GM19351 (cell line): ENCODE measurements at regions not wholly inside any gene's neighbourhood (a gene's known extent, or its start where the extent isn't known, plus 50 kb on each side); places are given as distances from the start of the nearest gene placed in this dataset.

ENCODE experiments used
- ATAC-seq: cut with Tn5 transposase; IDR thresholded peaks from one replicate; pipeline ENCODE4 v1.9.1; 2021; ENCODE audit warnings: mild to moderate bottlenecking, moderate library complexity; ENCODE audit not compliant: unreplicated experiment

GRCh38 chr15:98382139-98382538 lies 266.2 kb upstream of the IGF1R start:
- no peak for ATAC-seq

DNA sequence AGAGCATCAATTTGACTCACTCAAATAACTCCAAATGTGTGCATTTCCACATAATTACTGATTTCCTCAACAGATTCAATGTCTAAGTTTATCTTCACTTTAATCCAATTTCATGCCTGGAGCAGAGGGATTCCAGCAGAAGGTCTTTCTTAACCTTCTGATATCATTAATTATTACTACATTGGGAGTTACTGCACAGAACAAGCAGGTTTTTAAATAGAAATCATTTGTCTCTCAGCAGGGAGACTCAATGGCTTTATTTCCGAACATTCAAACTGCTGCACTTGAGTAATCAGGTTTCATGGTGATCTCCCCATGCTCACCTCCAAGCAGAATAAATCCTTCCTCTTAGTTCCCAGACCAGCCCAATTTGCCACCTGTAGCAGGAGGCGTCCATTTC lies 264.8 kb upstream of the IGF1R start:
- no peak for ATAC-seq

GRCh38 chr15:98384328-98385029 lies 263.9 kb upstream of the IGF1R start:
- no peak for ATAC-seq

GRCh38 chr15:98385752-98386381 lies 262.5 kb upstream of the IGF1R start:
- ATAC-seq = no peak

GRCh38 chr15:98386561-98386960 lies 261.8 kb upstream of the IGF1R start:
- ATAC-seq = no peak

DNA sequence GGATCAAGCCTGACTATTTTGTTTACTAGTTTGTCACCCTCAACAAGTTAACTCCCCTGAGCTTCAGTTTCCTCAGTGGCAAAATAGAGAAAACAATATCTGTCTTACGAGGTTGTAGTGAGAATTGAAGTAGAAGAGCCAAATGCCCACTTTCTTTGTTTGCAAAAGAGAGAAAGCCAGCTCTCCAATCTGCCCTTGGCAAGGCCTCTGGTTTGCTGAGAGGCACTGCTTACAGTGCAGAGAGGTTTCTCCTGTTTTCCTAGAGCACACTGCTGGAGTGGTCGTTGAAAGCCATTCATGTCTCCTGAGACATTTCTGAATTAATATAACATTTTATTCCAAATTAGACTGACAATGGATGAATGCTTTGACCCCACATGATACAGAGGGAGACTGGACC lies 260.5 kb upstream of the IGF1R start:
- ATAC-seq = no peak

- ATAC-seq = no peak
Measured at GRCh38 chr15:98390946-98391530, 257.3 kb upstream of the IGF1R start.

- ATAC-seq = no peak
Measured at GRCh38 chr15:98391568-98391967, 256.8 kb upstream of the IGF1R start.

DNA sequence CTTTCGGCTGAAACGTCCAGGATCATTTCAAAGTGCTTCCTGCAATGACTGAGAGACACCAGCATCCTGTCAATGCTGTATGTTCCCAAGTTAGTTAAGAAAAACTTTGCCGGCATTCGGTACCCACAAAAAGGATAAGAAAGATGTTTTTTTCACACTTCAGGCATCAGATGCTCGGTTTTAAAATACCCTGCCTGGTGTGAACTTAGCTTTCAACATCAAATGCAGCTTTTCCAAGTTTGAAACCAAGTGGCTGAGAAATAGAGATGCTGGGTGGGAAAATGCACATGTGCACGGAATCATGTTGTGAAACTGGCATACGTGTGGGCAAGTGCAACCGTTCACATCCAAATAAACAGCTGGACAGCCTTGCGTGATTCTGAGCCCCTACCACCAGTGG lies 254.9 kb upstream of the IGF1R start:
- ATAC-seq = no peak

DNA sequence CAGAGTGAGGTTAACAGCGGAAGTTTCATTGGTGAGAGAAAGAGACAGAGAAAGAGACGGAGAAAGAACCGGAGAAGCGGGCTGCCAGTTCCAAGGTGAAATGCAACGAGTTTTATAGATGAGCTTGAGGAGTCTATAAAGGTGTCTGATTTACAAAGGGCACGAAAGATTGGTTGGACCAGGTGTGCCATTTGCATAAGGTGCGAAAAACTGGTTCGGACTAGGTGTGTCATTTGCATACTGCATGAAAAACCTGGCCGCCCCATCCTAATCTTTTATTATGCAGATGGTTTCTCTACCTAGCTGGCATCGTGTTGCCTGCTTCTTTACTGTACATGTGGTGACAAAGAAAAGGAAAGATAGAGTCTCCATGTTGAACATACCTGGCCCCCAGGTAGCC lies 253.8 kb upstream of the IGF1R start:
- ATAC-seq = no peak

DNA sequence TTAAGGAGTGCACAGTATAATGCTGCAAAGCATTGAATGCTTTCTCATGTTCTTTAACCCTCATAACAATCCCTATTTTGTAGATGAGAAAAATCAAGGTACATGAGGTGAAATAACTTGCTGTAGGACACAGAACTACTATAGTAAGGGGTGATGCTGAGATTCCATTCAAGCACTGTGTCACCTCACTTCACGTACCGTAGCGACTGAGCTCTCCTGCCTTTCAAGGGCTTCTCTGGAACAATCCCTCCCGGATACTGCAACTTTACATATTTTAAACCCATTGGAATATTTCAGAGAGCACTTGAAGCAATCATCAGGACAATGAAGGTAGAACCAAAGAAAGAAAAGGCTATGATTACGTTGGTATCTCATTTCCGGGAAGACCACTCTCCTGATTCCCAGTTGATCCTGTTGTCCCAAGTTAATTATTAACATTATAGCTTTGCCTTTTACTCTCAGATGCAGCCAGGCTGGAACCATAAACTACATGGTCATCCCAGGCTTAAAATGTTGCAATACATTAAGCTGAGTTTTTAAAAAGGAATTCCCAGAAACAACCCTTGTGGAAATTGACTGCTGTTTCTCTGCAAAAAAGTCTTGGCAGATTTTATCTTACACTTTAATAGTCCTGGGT lies 252.2 kb upstream of the IGF1R start:
- ATAC-seq = no peak

DNA sequence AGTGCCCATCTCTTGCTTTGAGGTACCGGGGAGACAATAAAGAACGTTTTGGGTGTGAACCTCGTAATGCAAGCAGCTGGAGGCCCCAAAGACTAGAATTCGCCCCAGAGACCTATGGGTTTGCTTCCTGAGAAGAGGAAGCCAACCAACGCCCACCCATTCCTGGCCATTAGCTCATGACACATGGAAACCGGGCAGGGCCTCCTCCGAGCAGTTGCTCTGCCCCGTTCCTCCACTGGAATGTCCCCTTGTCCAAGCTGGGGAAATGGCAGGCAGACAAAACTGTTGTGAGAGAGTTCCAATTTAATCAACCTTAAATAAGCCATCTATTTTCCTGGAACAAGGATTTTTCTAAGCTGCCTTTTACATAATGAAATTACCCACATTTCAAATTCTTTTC lies 250.9 kb upstream of the IGF1R start:
- no peak for ATAC-seq

DNA sequence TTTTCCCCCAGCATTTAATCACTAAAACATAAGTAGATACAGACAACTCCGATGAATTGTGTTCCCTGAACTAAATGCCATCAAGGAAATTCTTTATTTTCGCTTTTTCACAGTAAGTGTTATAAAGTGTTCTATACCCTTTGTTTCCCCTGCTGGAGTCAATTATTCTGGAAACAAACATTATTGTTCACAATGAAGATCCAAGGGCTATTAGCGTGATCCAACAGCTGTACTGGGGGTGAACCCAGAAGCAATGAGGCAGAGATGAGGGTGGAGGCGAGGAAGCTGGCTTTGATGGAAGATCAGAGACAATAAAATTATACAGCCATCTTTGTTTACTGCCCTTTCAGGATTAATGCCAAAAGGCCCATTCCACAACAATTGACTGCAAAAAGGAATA lies 250.3 kb upstream of the IGF1R start:
- ATAC-seq = no peak

DNA sequence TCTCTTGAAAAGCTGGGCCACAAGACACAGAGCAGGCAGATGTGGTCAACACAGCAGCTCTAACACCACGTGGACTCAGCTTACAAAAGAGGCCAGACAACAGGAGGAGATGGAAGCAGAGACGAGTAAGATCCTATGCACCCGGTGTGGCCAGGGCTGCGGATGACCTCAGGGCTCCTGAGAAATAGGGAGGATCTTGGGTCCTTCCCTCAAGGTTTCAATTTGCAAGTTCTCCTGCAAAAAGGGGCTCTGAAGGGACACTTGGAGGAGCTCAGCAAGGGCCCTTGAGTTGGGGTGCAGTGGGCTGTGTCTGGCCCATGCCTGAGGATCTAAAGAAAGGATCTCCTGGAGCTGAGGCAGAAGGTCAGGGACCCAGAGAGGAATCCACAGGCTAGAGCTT lies 249.5 kb upstream of the IGF1R start:
- no peak for ATAC-seq

DNA sequence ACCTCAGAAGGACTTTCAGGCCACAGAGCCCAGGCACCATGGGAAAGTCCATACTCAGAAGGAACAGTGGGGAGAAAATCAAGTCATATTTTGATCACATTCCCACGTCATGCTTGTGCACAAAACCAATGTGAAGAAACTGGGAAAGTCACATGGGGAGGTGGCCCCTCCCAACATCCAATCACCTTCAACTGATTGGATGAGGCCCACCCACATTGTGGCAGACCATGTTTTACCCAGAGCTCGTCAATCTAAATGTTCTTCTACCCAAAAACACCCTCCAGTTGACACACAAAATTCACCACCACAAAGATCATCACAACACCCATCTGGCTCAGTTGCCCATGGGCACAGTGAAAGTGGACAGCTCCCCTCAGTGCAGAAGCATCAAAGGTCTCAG lies 248.2 kb upstream of the IGF1R start:
- ATAC-seq = no peak

DNA sequence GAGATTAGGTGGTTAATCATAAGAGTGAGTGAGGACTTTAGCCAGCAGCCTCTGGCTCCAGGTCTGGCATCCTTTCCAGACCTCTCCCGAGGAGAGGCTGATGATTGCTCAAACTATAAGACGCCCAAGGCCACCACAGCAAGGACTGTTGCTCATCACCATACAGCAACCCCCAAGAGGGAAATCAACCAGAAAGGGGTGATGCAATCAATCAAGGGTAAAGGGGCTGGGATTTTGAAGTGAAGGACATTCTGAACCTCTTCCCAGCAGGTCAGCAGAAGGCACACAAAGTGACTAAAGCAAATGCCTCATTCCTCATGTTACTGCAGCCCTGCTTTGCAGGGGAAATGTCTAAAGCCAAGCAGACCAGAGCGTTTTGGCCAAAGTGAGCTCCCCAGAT lies 247.3 kb upstream of the IGF1R start:
- no peak for ATAC-seq

GRCh38 chr15:98402486-98402885 lies 245.9 kb upstream of the IGF1R start:
- no peak for ATAC-seq

DNA sequence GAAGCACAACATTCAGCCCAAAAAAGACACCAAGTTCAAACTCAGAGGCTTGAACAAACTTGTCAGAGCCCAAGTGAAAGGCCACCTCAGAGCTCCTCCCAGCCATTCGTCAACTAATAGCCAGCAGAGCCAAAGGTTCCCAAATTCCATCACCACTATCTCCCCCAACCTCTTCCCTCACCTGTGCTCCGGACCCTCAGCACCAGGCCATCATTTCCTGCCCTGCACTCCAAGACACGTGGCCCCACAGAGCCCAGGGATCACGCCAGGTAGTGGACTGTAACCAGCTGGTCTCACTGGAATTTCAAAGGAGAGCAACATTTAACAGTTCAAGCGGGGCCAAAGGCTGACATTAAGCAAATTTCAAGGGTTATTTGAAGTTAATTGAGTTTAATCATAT lies 245.2 kb upstream of the IGF1R start:
- ATAC-seq = no peak

DNA sequence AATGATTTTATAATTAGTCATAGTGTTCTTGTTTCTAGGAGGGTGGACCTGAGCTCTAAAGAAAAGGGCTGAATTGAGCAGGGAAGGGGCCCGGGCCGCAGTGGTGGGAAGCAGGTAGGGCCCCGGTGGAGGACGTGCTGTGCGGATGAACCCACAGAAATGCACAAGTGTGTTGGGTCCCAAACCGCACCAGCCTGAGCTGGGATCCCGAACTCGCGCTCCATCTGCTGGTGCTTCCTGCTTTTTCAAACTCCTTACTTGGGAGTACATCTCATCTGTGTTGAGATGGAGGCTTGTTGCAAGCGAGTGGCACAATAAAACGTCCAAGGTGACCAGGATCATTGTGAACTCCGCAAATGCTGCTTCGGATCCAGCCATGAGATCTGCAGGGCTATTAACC lies 244.8 kb upstream of the IGF1R start:
- ATAC-seq = no peak

- peak; percentile 67 for ATAC-seq
Measured at GRCh38 chr15:98405013-98405412, 243.3 kb upstream of the IGF1R start.

DNA sequence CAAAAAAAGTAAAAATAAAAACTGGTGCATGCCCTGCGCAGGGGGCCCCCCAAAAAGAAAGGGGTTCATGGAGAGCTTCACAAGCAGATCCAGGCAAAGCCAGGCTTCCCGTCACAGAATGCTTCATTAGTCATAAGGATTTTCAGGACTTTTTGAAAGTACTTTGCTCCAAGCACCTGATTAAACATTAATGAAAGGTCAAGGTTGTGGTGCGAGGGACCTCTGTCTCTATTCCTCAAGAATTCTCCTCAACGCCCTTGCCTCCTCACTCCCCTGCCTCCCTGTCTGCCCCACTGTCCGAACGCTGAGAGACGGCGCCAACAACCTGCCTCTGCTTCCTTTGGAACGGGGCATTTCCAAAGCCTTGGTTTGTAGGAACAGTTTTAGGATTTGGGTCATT lies 240.1 kb upstream of the IGF1R start:
- ATAC-seq = no peak

DNA sequence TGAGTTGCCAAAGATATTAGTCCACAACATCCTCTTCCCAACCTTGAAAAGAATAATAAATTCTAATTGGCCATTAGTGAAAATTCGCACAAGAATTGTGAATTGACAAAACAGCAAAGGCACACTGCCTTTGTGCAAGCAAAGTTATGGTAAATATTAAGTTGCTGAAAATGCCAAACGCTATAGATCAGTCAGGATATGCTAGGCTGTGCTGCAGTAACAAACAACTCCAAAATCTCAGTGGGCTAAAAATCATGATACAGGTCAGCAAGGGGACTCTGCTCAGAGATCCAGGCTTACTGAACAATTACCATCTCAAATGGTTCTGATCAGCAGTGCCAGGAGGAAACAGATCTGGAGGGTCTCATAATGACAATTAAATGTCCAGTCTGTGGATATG lies 238.0 kb upstream of the IGF1R start:
- ATAC-seq = no peak
